Motor neuron (in vitro differentiated cells): ENCODE measurements at regions not wholly inside any gene's neighbourhood (a gene's known extent, or its start where the extent isn't known, plus 50 kb on each side); places are given as distances from the start of the nearest gene placed in this dataset.
A peak's percentile ranks its signal among the peaks of the same experiment; 100 is the strongest.

Source experiments
- ATAC-seq, 8 experiments: fragments of 200-7000 bp; cut with Tn5 transposase; replicated peaks in 6 of 8; 2 replicates each; pipeline ENCODE4 v1.8.0; 2021; ENCODE audit warnings: mild to moderate bottlenecking in 8 of 8, moderate library complexity in 8 of 8
- H3K27ac ChIP-seq, 2 donors: fragments of 250-450 bp; sonication (Bioruptor Pico); 2 replicates each; pipeline ENCODE4 v1.9.0; 2021; ENCODE audit warnings: antibody characterized with exemption in 2 of 2, mild to moderate bottlenecking in 2 of 2, moderate library complexity in 1 of 2
- H3K4me1 ChIP-seq, 2 donors: fragments of 250-450 bp; sonication (Bioruptor Pico); replicated peaks in 1 of 2; 2 replicates each; pipeline ENCODE4 v1.6.1; 2021; ENCODE audit warnings: antibody characterized with exemption in 2 of 2, mild to moderate bottlenecking in 2 of 2, moderate library complexity in 1 of 2
- H3K4me3 ChIP-seq, 5 donors: fragments of 250-450 bp; sonication (Bioruptor Pico); 2 replicates each; pipeline ENCODE4 v1.9.0; 2021; ENCODE audit warnings: antibody characterized with exemption in 5 of 5, mild to moderate bottlenecking in 5 of 5, moderate library complexity in 4 of 5
- WGBS, 10 experiments: fragments of 450-650 bp; shearing (Covaris generic); methylation state at CpG; one replicate each; pipeline ENCODE4 v1.0.0; 2022; 5-methylcytosine and 5-hydroxymethylcytosine counted together
- in situ Hi-C, 9 experiments: fragments of 400-800 bp; cut with MboI; loops; one replicate each; pipeline ENCODE4 v1.15.0; 2021; ENCODE audit warnings: low sequenced_read_pairs in 9 of 9, low pct_unique_long_range_greater_than_20kb in 2 of 9; ENCODE audit not compliant: unreplicated experiment in 9 of 9

DNA sequence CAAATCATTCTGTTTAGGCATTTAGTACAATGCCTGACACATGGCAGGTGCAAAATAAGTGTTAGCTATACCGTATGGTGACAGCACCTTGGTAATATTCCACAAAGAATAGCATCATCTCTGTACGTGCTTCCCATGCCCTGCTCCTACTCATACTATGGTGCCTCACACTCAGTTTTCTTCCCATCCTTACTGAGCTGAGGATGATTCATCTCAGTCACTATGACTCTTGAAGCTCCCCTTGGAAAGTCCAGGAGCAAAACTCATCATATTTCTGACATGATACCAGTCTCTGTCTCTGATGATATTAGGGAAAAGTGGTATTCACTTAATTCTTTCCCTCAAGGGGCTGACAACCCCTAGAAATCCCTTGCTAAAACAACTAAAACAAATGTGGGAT, 423.3 kb downstream of the EFNA5 start:
- no peak overlapping the region for H3K27ac ChIP-seq
- 67 to 100% (median 100%) methylated on average over 1 to 2 of the region's 2 CpGs; no CpG with 5 or more reads in 4 of the 10 experiments for WGBS, 10 experiments
- in situ Hi-C loops, result no loop called here
- ATAC-seq, result no peak
- H3K4me3 ChIP-seq, result no peak overlapping the region
- no peaks in the 10 kb centered on the region for H3K4me1 ChIP-seq

DNA sequence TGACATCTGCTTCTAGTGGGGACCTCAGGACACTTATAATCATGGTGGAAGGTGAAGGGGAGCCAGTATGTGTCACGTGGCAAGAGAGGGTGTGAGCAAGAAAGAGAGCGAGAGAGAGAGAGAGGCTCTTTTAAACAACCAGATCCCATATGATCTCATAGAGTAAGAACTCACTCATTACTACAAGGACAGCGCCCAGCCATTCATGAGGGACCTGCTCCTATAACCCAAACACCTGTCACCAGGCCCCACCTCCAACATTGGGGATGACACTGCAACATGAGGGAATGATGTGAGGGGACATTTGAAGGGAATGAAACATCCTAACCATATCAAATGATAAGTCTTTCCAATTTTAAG, 427.5 kb downstream of the EFNA5 start:
- no peak overlapping the region for H3K4me3 ChIP-seq
- no peaks in the 10 kb centered on the region for H3K4me1 ChIP-seq
- in situ Hi-C loops, result no loop called here
- no peak overlapping the region for H3K27ac ChIP-seq
- WGBS, 10 experiments, result 49 to 100% (median 93%) methylated on average over 1 to 3 of the region's 3 CpGs; no CpG with 5 or more reads in 6 of the 10 experiments
- ATAC-seq, result no peak

DNA sequence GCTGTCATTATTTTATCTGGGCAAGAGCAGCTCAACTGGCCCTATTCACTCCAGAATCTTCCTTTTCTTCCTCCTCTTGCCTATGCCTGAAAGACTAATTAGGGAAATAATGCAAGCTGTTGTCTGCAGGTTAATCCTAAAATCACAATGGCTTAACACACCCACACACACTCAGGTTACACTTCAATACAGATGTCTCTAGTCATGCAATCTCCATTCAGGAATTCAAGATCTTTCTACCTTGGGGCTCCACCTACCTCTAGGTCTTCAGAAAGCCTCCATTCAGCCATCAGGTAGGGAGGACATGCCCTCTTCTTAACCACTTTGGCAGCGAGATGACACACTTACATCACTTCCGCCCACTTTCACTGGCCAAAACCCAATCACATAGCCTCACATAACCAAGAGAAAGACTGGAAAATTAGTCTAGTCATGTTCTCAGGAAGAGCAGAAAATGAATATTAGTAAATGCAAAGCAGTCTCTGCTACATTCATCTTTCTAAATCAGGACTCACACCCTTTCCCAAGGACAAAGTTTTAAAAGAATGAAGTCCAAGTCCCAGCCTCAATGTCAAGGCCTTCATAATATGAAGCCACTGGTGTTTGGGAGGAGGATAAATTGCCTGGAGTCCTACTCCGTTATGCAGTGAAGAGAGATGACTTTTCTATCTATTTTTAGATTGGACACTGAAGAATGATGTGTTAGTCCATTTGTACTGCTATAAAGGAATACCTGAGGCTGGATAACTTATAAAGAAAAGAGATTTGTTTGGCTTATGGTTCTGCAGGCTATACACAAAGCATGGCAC, 428.1 kb downstream of the EFNA5 start:
- no peak overlapping the region for H3K4me3 ChIP-seq
- no peak overlapping the region for H3K27ac ChIP-seq
- WGBS, 10 experiments, result 20 to 100% (median 62%) methylated on average over 1 to 3 of the region's 3 CpGs; no CpG with 5 or more reads in 2 of the 10 experiments
- peak in 2 of 8 experiments; percentile 89 to 94 for ATAC-seq
- H3K4me1 ChIP-seq, result no peaks in the 10 kb centered on the region
- in situ Hi-C loops, result no loop called here

DNA sequence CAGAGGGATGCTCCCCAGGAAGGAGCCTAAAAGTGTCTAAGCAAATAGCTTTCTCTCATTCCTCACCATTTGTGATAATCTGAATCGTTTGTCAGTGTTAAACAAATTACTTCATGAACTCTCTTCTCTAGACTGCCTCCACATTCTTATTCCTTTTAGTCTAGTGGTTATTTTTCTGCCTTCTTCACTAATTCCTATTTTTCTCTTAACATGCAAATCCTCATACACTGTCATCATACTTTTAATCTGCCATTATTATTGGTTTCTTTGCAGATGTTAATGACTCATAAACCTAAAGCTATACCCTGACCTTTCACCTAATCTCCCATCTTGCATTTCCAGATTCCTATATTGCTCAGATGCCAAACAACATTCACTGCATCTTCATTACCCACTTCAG, 428.9 kb downstream of the EFNA5 start:
- ATAC-seq, result no peak
- whole genome bisulfite sequencing, 10 experiments, result 0 to 89% (median 38%) methylated on average over 1 of the region's 1 CpG; no CpG with 5 or more reads in 1 of the 10 experiments
- in situ Hi-C loops, result no loop called here
- Histone ChIP-seq H3K27ac (no peak overlapping the region), H3K4me3 (no peak overlapping the region), H3K4me1 (no peaks in the 10 kb centered on the region)

DNA sequence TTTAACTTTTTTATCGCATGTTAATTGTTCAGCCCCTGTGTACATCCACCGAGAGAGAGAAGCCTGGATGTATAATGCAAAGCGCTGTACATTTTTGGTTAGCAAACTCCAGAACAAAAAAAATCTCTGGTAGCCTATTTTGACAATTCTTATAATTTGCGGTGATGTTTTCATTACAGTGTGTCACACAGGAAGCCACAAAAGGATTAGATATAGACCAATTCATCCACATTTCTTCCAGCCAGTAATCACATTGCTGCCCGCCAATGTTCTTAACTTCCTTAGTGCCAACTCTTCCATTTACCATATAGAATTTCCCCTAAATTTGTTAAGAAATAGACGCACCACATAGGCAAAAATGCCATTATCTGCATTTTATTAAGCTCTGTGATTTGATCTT, 435.6 kb downstream of the EFNA5 start:
- no peak overlapping the region for H3K27ac ChIP-seq
- WGBS, 10 experiments, result 74 to 100% (median 95%) methylated on average over 3 to 6 of the region's 6 CpGs

DNA sequence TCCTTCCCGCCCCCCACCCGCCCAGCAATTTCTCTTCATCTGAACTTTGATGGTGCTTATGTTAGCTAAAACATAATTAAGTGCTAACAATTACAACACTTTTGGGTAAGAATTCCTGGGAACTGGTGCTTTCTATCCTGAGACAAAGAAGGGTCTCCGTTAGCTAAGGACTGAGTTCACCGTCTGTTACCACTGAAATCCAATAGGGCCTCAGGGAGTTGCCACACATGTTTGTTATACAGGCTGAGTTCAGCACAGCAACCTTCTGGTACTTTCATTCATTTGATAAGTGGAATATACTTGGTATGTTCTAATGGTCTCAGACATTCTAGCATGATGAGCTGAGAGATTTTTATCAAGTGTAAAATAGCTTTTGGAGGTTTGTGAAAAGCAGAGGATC, 437.9 kb downstream of the EFNA5 start:
- ATAC-seq, result no peak
- no peaks in the 10 kb centered on the region for H3K4me1 ChIP-seq
- in situ Hi-C loops, result no loop called here
- no peak overlapping the region for H3K27ac ChIP-seq
- H3K4me3 ChIP-seq, result no peak overlapping the region
- 60 to 100% (median 78%) methylated on average over 1 to 4 of the region's 4 CpGs; no CpG with 5 or more reads in 4 of the 10 experiments for WGBS, 10 experiments

More for the DNA sequence above, 435.6 kb downstream of the EFNA5 start:
- H3K4me1 ChIP-seq, result no peaks in the 10 kb centered on the region
- in situ Hi-C loops, result no loop called here
- no peak for ATAC-seq
- H3K4me3 ChIP-seq, result no peak overlapping the region

DNA sequence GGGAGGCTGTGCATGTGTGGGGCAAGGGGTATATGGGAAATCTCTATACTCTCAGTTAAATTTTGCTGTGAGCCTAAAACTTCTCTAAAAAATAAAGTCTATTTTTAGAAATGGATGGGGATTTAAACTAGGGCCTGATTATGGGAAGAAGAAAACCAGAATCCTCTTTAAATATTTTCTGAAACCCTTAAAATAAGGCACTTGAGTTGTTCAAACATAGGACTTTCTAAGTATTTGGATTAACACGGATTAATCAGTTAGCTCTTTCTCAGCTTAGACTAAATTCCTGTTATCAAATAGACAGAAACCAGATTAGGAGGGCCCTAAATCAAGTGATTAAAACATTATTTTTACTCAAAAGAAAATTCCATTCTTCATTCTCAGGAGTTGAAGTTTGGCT, 438.4 kb downstream of the EFNA5 start:
- no peak for ATAC-seq
- Histone ChIP-seq H3K4me1 (no peaks in the 10 kb centered on the region), H3K27ac (no peak overlapping the region), H3K4me3 (no peak overlapping the region)
- in situ Hi-C loops, result no loop called here
- WGBS, 10 experiments, result 0 to 100% (median 100%) methylated on average over 1 of the region's 1 CpG; no CpG with 5 or more reads in 1 of the 10 experiments

DNA sequence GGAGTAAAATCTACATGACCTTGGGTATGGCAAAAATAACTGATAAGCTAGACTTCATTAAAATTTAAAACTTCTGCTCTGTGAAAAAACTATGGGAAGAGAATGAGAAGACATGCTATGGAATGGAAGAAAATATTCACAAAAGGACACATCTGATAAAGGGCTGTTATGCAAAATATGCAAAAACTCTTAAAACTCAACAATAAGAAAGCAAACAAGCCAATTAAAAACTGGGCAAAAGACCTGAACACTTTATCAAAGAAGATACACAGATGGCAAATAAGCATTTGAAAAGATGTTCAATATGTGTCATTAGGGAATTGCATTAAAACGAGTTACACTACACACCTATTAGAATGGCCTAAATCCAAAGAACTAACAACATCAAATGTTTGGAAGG, 439.5 kb downstream of the EFNA5 start:
- no peak for ATAC-seq
- in situ Hi-C loops, result no loop called here
- Histone ChIP-seq H3K4me3 (no peak overlapping the region), H3K27ac (no peak overlapping the region), H3K4me1 (no peaks in the 10 kb centered on the region)
- WGBS, 10 experiments, result 14 to 80% (median 57%) methylated on average over 1 of the region's 1 CpG; no CpG with 5 or more reads in 3 of the 10 experiments

DNA sequence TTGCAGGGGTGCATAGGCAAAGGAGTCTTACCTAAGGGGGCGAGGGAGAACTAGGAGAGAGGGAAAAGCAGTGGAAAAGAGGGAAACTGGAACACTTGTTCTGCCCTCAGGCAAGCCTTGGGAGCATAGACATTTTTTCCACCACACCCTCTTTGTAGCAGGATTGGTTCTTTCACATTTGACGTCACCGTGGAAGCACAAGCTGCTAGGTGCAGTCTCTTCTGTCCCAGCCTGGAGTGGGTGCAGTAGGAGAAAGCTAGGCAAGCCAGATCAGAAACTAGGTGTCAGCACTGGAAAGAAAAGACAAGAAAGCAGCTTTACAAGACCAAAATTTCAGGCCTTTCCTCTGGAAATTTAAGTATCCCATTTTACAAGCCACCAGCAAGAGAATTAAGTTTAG, 440.4 kb downstream of the EFNA5 start:
- peak in 2 of 8 experiments; percentile 31 to 32 for ATAC-seq
- Histone ChIP-seq H3K4me1 (no peaks in the 10 kb centered on the region), H3K4me3 (no peak overlapping the region), H3K27ac (no peak overlapping the region)
- in situ Hi-C loops, result no loop called here
- WGBS, 10 experiments, result 20 to 100% (median 83%) methylated on average over 1 to 3 of the region's 3 CpGs; no CpG with 5 or more reads in 4 of the 10 experiments

DNA sequence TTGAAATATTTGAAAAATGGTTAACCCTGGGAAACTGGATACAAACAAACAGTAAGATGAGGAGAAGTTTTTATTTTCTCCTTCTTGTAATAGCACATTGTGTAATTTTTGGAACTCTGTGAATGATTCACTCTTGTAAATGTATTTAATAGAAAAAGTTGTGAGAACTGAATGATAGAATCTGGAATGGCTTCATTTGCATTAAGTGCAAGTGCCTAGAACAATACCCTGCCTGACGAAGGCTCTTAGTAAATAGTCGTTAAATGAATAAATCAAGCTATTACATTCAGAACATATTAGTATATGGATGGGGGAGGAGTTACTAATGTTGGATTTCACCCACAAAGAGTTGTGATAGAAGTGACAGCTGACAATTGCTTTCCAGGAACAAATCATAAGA, 442.5 kb downstream of the EFNA5 start:
- H3K27ac ChIP-seq, result no peak overlapping the region
- no peak overlapping the region for H3K4me3 ChIP-seq
- peak in 2 of 8 experiments; percentile 63 to 89 for ATAC-seq
- H3K4me1 ChIP-seq, result no peaks in the 10 kb centered on the region
- 33 to 94% (median 89%) methylated on average over 1 to 2 of the region's 2 CpGs for WGBS, 10 experiments
- in situ Hi-C loops, result no loop called here

DNA sequence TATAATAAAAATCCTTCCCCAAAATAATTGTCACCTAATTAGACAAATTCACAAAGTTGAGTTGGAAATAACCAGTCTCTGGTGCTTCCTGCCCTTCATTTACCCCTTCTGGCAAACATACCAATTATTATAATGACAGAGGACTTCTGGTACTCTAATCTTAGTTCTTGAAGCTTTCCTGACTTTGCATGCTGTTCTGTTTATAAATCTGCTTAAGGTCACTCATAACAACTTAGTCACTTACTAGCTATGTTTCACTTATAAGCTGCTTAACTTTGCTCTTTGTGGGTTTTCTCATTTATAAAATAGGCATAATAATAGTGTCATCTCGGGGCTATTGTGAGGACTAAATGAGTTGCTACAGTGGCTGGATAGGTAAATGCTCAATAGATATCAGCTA, 446.5 kb downstream of the EFNA5 start:
- H3K4me1 ChIP-seq, result no peaks in the 10 kb centered on the region
- no peak overlapping the region for H3K4me3 ChIP-seq
- WGBS, 10 experiments, result 0 to 86% (median 56%) methylated on average over 1 of the region's 1 CpG; no CpG with 5 or more reads in 1 of the 10 experiments
- in situ Hi-C loops, result no loop called here
- no peak overlapping the region for H3K27ac ChIP-seq
- ATAC-seq, result no peak

DNA sequence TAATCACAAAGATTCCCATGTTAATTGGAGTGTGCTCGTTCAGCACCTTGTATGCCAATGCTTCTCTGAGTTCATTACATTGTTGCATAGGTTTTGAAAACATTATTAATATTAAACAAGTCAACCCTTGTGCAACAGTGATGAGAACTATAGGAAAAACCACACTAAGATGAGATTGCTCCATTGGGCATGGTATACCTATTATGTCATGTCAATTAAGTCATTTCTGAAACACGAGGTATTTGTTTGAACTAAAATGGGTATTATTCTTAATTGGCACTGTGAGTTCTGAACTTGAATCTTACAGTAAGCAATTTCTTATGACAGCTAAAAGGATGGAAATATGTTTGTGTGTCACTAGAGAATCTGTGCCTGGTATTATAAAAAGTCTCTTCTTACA, 447.7 kb downstream of the EFNA5 start:
- Histone ChIP-seq H3K27ac (no peak overlapping the region), H3K4me1 (no peaks in the 10 kb centered on the region), H3K4me3 (no peak overlapping the region)
- in situ Hi-C loops, result no loop called here
- WGBS, 10 experiments, result 0 to 100% (median 73%) methylated on average over 1 to 2 of the region's 2 CpGs
- ATAC-seq, result no peak

DNA sequence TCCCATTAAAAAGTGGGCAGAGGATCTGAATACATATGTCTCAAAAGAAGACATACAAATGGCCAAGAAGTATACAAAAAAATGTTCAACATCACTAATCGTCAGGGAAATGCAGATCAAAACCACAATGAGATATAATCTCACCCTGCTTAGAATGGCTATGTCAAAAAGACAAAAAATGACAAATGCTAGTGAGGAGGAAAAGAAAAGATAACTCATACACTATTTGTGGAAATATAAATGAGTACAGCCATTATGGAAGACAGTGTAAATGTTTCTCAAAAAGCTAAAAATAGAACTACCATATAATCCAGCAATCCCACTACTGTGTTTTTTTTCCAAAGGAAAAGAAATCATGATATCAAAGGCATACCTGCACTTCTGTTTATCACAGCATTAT, 450.7 kb downstream of the EFNA5 start:
- no peak overlapping the region for H3K4me3 ChIP-seq
- no peak overlapping the region for H3K27ac ChIP-seq
- ATAC-seq, result no peak
- H3K4me1 ChIP-seq, result no peaks in the 10 kb centered on the region
- in situ Hi-C loops, result no loop called here
- 30 to 100% (median 83%) methylated on average over 1 of the region's 1 CpG; no CpG with 5 or more reads in 2 of the 10 experiments for WGBS, 10 experiments
